Embryonic facial prominence (tissue), 1 donor: ENCODE measurements at regions not wholly inside any gene's neighbourhood (a gene's known extent, or its start where the extent isn't known, plus 50 kb on each side); places are given as distances from the start of the nearest gene placed in this dataset.

Experiments used
- DNase-seq: peaks from one replicate; pipeline ENCODE4 v3.0.0-alpha.2; 2016; ENCODE audit errors: extremely low spot score

- DNase-seq, result no peak
These were observed 54.4 kb downstream of the NIBAN1 start for GRCh38 chr1:184919892-184920291.

- no peak for DNase-seq
These were observed 58.7 kb downstream of the NIBAN1 start for GRCh38 chr1:184915463-184916090.

- no peak for DNase-seq
These were observed 60.2 kb downstream of the NIBAN1 start for GRCh38 chr1:184914149-184914548.

GRCh38 chr1:184912392-184912791 lies 61.9 kb downstream of the NIBAN1 start:
- no peak for DNase-seq

- DNase-seq, result no peak
These were observed 62.5 kb downstream of the NIBAN1 start for GRCh38 chr1:184911830-184912229.

GRCh38 chr1:184911103-184911745 lies 63.1 kb downstream of the NIBAN1 start:
- DNase-seq, result no peak

- DNase-seq, result no peak
These were observed 63.6 kb downstream of the NIBAN1 start for GRCh38 chr1:184910691-184911091.

- no peak for DNase-seq
These were observed 64.3 kb downstream of the NIBAN1 start for GRCh38 chr1:184910005-184910404.

GRCh38 chr1:184909019-184909418 lies 65.3 kb downstream of the NIBAN1 start:
- DNase-seq, result no peak

- DNase-seq, result no peak
These were observed 65.8 kb downstream of the NIBAN1 start for GRCh38 chr1:184908506-184908905.

- no peak for DNase-seq
These were observed 66.8 kb downstream of the NIBAN1 start for GRCh38 chr1:184907500-184907899.

GRCh38 chr1:184906761-184907160 lies 67.5 kb downstream of the NIBAN1 start:
- no peak for DNase-seq

- no peak for DNase-seq
These were observed 68.5 kb downstream of the NIBAN1 start for GRCh38 chr1:184905601-184906322.

- DNase-seq, result no peak
These were observed 71.1 kb downstream of the NIBAN1 start for GRCh38 chr1:184903111-184903692.

GRCh38 chr1:184900507-184900906 lies 73.8 kb downstream of the NIBAN1 start:
- DNase-seq, result no peak

- no peak for DNase-seq
These were observed 78.3 kb downstream of the NIBAN1 start for GRCh38 chr1:184896000-184896399.

GRCh38 chr1:184895086-184895485 lies 79.2 kb downstream of the NIBAN1 start:
- DNase-seq, result no peak

- no peak for DNase-seq
These were observed 80.6 kb downstream of the NIBAN1 start for GRCh38 chr1:184893695-184894094.

- DNase-seq, result no peak
These were observed 82.2 kb downstream of the NIBAN1 start for GRCh38 chr1:184892116-184892515.

- no peak for DNase-seq
These were observed 82.9 kb downstream of the NIBAN1 start for GRCh38 chr1:184891440-184891839.

GRCh38 chr1:184890539-184890973 lies 83.8 kb downstream of the NIBAN1 start:
- DNase-seq, result no peak

- DNase-seq, result no peak
These were observed 84.4 kb downstream of the NIBAN1 start for GRCh38 chr1:184889902-184890301.

- DNase-seq, result no peak
These were observed 85.1 kb downstream of the NIBAN1 start for GRCh38 chr1:184889166-184889565.
